PFSK-1 (cell line): ENCODE measurements at regions not wholly inside any gene's neighbourhood (a gene's known extent, or its start where the extent isn't known, plus 50 kb on each side); places are given as distances from the start of the nearest gene placed in this dataset.

Experiments
- FOXP2 ChIP-seq: optimal IDR thresholded peaks from 2 replicates; pipeline ENCODE3; 2011; ENCODE audit warnings: borderline replicate concordance, control low read depth, inconsistent platforms; ENCODE audit not compliant: insufficient read depth; ENCODE audit errors: extremely low read length, extremely low read depth
- POLR2AphosphoS5 ChIP-seq: IDR thresholded peaks from 2 replicates; pipeline ENCODE4 v1.6.1; 2012; ENCODE audit warnings: low read depth, mild to moderate bottlenecking, control low read depth, low read length, moderate library complexity
- REST ChIP-seq, 2 experiments: IDR thresholded peaks; 2 replicates each; pipeline versions ENCODE4 v1.6.1 to v1.8.0; 2011 to 2012; ENCODE audit warnings: low read depth in 2 of 2, low read length in 2 of 2, control low read depth in 1 of 2, inconsistent platforms in 1 of 2, mild to moderate bottlenecking in 1 of 2, moderate library complexity in 1 of 2; ENCODE audit not compliant: insufficient read depth in 1 of 2
- SIN3A ChIP-seq: IDR thresholded peaks from 2 replicates; pipeline ENCODE4 v1.6.1; 2012; ENCODE audit warnings: mild to moderate bottlenecking, low read length, moderate library complexity, borderline replicate concordance; ENCODE audit not compliant: insufficient read depth
- TAF1 ChIP-seq: IDR thresholded peaks from 2 replicates; pipeline ENCODE4 v1.6.1; 2012; ENCODE audit warnings: low read length, control low read depth, borderline replicate concordance; ENCODE audit not compliant: insufficient read depth

- TF ChIP-seq REST (IDR thresholded peaks at IDR 0.05; ENCODE audit: insufficient read depth in 1 of 2, low read depth in 2 of 2, low read length in 2 of 2): no peak
- TF ChIP-seq TAF1: no peak
- no peak for TF ChIP-seq SIN3A
- TF ChIP-seq POLR2AphosphoS5: no peak
- no peak for TF ChIP-seq FOXP2
Measured at GRCh38 chr13:42478531-42479156, 95.3 kb upstream of the TNFSF11 start.
